ENCODE measurements at regions not wholly inside any gene's neighbourhood (a gene's known extent, or its start where the extent isn't known, plus 50 kb on each side); places are given as distances from the start of the nearest gene placed in this dataset.

DNA sequence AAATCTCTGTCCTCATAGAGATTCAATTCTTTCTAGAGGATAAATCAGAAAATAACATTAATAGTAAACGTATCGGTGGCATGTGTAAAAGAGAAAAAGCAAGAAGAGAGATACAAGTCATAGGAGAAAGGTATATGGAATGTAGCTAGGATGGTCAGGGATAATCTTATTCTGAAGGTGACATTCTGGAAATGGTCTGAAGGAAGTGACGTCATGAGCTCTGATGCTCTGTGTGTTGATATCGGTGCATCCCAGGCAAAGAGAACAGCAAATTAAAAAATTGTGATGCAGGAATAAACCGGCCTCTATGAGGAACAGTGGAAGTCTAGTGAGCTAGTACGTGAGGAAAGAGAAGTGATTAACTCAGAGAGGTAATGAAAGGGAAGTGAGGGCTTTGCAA, 1215.8 kb downstream of the CNTNAP5 start:
- no peak overlapping the region for H3K27ac Mint-ChIP-seq
- TF ChIP-seq, protein P1, sequence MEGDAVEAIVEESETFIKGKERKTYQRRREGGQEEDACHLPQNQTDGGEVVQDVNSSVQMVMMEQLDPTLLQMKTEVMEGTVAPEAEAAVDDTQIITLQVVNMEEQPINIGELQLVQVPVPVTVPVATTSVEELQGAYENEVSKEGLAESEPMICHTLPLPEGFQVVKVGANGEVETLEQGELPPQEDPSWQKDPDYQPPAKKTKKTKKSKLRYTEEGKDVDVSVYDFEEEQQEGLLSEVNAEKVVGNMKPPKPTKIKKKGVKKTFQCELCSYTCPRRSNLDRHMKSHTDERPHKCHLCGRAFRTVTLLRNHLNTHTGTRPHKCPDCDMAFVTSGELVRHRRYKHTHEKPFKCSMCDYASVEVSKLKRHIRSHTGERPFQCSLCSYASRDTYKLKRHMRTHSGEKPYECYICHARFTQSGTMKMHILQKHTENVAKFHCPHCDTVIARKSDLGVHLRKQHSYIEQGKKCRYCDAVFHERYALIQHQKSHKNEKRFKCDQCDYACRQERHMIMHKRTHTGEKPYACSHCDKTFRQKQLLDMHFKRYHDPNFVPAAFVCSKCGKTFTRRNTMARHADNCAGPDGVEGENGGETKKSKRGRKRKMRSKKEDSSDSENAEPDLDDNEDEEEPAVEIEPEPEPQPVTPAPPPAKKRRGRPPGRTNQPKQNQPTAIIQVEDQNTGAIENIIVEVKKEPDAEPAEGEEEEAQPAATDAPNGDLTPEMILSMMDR (conservative IDR thresholded peaks at IDR 0.05): no peak
- Histone ChIP-seq H3K36me3 (ENCODE audit: control insufficient read depth, insufficient read depth, low read length) (no peaks in the 10 kb centered on the region), H3K9me3 (ENCODE audit: control insufficient read depth, low read length) (no peaks in the 10 kb centered on the region), H3K4me1 (ENCODE audit: control insufficient read depth, insufficient read depth, low read length) (no peaks in the 10 kb centered on the region), H3K4me3 (ENCODE audit: low read length) (no peak overlapping the region), H3K27ac (ENCODE audit: low read depth, low read length) (no peak overlapping the region), H3K9ac (ENCODE audit: extremely low read depth, low read length, poor library complexity, severe bottlenecking) (no peak overlapping the region), H3K27me3 (ENCODE audit: control insufficient read depth, insufficient read depth, low read length, poor library complexity, severe bottlenecking) (no peaks in the 10 kb centered on the region)
- H3K27me3 Mint-ChIP-seq (ENCODE audit: insufficient read depth): no peaks in the 10 kb centered on the region
- H3K4me1 Mint-ChIP-seq: no peaks in the 10 kb centered on the region
- 87 to 93% methylated on average over 4 to 6 of the region's 6 CpGs for WGBS, 2 experiments (ENCODE audit: insufficient coverage in 1 of 2, insufficient read length in 1 of 2)
- H3K4me3 Mint-ChIP-seq: no peak overlapping the region
- DNase-seq: no peak
- H3K36me3 Mint-ChIP-seq (ENCODE audit: low read depth): no peaks in the 10 kb centered on the region
- H3K9me3 Mint-ChIP-seq: no peaks in the 10 kb centered on the region

DNA sequence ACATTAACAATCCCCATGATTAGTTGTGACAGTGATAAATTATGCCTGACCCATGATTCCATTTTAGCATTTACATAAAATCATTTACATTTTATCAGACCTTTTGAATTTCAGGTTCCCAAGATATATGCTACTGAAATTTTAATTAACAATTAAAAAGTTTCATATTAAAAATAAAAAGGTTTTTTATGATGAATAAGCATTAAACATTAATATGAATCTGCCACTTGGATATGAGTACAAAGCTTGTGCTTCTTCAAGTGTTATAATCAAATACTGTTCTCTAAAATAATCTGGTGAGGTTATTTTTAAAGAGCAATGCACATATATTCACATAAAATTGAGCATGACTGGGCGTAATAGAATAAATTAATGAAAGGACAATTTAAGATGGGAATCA, 1218.0 kb downstream of the CNTNAP5 start:
- Mint-ChIP-seq H3K27me3 (ENCODE audit: insufficient read depth) (no peaks in the 10 kb centered on the region), H3K36me3 (ENCODE audit: low read depth) (no peaks in the 10 kb centered on the region), H3K27ac (no peak overlapping the region), H3K4me3 (no peak overlapping the region), H3K9me3 (no peaks in the 10 kb centered on the region), H3K4me1 (no peaks in the 10 kb centered on the region)
- no peaks in the 10 kb centered on the region for H3K36me3 ChIP-seq (ENCODE audit: control insufficient read depth, insufficient read depth, low read length)
- TF ChIP-seq, protein P1 (conservative IDR thresholded peaks at IDR 0.05): no peak
- no peaks in the 10 kb centered on the region for H3K9me3 ChIP-seq (ENCODE audit: control insufficient read depth, low read length)
- H3K9ac ChIP-seq (ENCODE audit: extremely low read depth, low read length, poor library complexity, severe bottlenecking): no peak overlapping the region
- DNase-seq: no peak
- H3K27me3 ChIP-seq (ENCODE audit: control insufficient read depth, insufficient read depth, low read length, poor library complexity, severe bottlenecking): no peaks in the 10 kb centered on the region
- H3K4me1 ChIP-seq (ENCODE audit: control insufficient read depth, insufficient read depth, low read length): no peaks in the 10 kb centered on the region
- H3K4me3 ChIP-seq (ENCODE audit: low read length): no peak overlapping the region
- 83% methylated on average over 1 of the region's 1 CpG; no CpG with 5 or more reads in 1 of the 2 experiments for WGBS, 2 experiments (ENCODE audit: insufficient coverage in 1 of 2, insufficient read length in 1 of 2)
- no peak overlapping the region for H3K27ac ChIP-seq (ENCODE audit: low read depth, low read length)

DNA sequence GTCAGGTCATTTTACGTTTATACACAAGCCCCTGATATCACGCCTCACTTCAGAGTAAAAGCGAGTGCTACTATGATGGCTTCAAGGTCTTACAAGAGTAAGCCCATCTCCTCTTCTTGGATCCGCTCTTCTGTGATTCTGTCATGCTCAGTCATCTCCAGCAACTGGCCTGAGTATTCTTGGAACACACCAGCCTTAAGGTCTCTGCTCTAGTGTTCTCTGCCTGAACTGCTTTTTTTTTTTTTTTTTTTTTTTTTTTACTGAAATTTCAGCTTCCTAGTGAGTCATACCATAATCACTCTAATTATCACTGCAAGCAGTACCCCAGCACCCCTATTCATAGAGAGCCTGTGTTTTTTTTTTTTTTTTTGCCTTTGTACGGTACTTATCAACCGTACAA, 1228.9 kb downstream of the CNTNAP5 start:
- no peak overlapping the region for H3K4me3 Mint-ChIP-seq
- Histone ChIP-seq H3K27me3 (ENCODE audit: control insufficient read depth, insufficient read depth, low read length, poor library complexity, severe bottlenecking) (no peaks in the 10 kb centered on the region), H3K4me1 (ENCODE audit: control insufficient read depth, insufficient read depth, low read length) (no peaks in the 10 kb centered on the region), H3K27ac (ENCODE audit: low read depth, low read length) (no peak overlapping the region), H3K9ac (ENCODE audit: extremely low read depth, low read length, poor library complexity, severe bottlenecking) (no peak overlapping the region), H3K4me3 (ENCODE audit: low read length) (no peak overlapping the region), H3K36me3 (ENCODE audit: control insufficient read depth, insufficient read depth, low read length) (no peaks in the 10 kb centered on the region), H3K9me3 (ENCODE audit: control insufficient read depth, low read length) (no peaks in the 10 kb centered on the region)
- H3K4me1 Mint-ChIP-seq: no peaks in the 10 kb centered on the region
- no peaks in the 10 kb centered on the region for H3K9me3 Mint-ChIP-seq
- no peak overlapping the region for H3K27ac Mint-ChIP-seq
- WGBS, 2 experiments (ENCODE audit: insufficient coverage in 1 of 2, insufficient read length in 1 of 2): 92 to 100% methylated on average over 1 to 4 of the region's 6 CpGs
- H3K36me3 Mint-ChIP-seq (ENCODE audit: low read depth): no peaks in the 10 kb centered on the region
- no peaks in the 10 kb centered on the region for H3K27me3 Mint-ChIP-seq (ENCODE audit: insufficient read depth)
- no peak for DNase-seq
- TF ChIP-seq, protein P1 (conservative IDR thresholded peaks at IDR 0.05): no peak
